MCF 10A (cell line): ENCODE measurements at regions not wholly inside any gene's neighbourhood (a gene's known extent, or its start where the extent isn't known, plus 50 kb on each side); places are given as distances from the start of the nearest gene placed in this dataset.

Experiments used
- BruUV-seq: library from RNA; stranded (reverse); fragments of 400-500 nt; replicated peaks from 2 replicates; lab custom pipeline; 2021; lab: Mats Ljungman, UMichigan
- CTCF ChIA-PET: fragments of 300-600 bp; sonication (Branson Sonifier 250); formaldehyde crosslinking; extraction: SDS; loops from one replicate; lab custom pipeline; 2021; ENCODE audit warnings: antibody characterized with exemption, inconsistent platforms; lab: Yijun Ruan, JAX
- POLR2A ChIA-PET: fragments of 300-600, 350-650 bp; sonication (Branson Sonifier 250); formaldehyde crosslinking; extraction: SDS; loops from one replicate; lab custom pipeline; 2020; ENCODE audit warnings: antibody characterized with exemption, inconsistent platforms; lab: Yijun Ruan, JAX
- DNase-seq: peaks from one replicate; pipeline ENCODE4 v3.0.0-alpha.2; 2018; ENCODE audit not compliant: unreplicated experiment
- H3K27ac Mint-ChIP-seq: one replicate; pipeline ENCODE4 v1.8.0; 2022; ENCODE audit warnings: mild to moderate bottlenecking, low read depth, mixed read lengths; ENCODE audit not compliant: unreplicated experiment
- H3K27me3 Mint-ChIP-seq: one replicate; pipeline ENCODE4 v1.8.0; 2022; ENCODE audit warnings: mixed read lengths; ENCODE audit not compliant: insufficient read depth, unreplicated experiment
- H3K36me3 Mint-ChIP-seq: one replicate; pipeline ENCODE4 v1.8.0; 2022; ENCODE audit warnings: mild to moderate bottlenecking, moderate library complexity, mixed read lengths; ENCODE audit not compliant: insufficient read depth, unreplicated experiment
- H3K4me1 Mint-ChIP-seq: one replicate; pipeline ENCODE4 v1.8.0; 2022; ENCODE audit warnings: mixed read lengths; ENCODE audit not compliant: insufficient read depth, unreplicated experiment
- H3K4me3 Mint-ChIP-seq: one replicate; pipeline ENCODE4 v1.8.0; 2022; ENCODE audit warnings: mild to moderate bottlenecking, moderate library complexity, mixed read lengths; ENCODE audit not compliant: unreplicated experiment
- H3K9me3 Mint-ChIP-seq: one replicate; pipeline ENCODE4 v1.8.0; 2022; ENCODE audit warnings: mixed read lengths; ENCODE audit not compliant: unreplicated experiment
- intact Hi-C: fragments of 100-400 bp; cut with micrococcal nuclease; formaldehyde crosslinking; loops from 2 replicates; pipeline ENCODE4 v1.14.1; 2022
- TF ChIP-seq, protein P1 (sequence below): fragments of 200-600 bp; IDR thresholded peaks from one replicate; pipeline ENCODE4 v1.8.0; 2022; ENCODE audit warnings: antibody characterized with exemption, mild to moderate bottlenecking; ENCODE audit not compliant: unreplicated experiment

DNA sequence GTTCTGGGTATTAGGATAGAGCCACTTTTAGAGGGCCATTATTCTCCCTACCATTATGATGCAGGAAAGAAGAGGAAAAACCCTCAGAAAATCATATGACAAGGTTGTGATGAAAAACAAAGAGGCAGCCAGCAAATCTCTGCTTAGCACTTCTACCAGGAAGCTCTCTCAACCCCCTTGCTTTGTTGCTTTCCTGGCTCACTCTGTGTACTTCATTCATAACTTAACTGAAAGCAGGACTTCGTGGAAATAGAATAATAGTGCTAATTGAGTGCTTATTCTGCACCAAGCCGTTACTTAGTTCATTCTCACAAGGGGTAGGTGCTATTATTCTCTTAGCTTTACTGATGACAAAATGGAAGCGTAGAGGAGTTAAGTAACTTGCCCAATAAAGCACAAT lies 354.1 kb downstream of the HRH4 start:
- Mint-ChIP-seq H3K27me3 (no peaks in the 10 kb centered on the region), H3K36me3 (peaks cover 6% of the 10 kb centered on the region), H3K27ac (no peak overlapping the region), H3K4me1 (no peaks in the 10 kb centered on the region), H3K4me3 (no peak overlapping the region), H3K9me3 (peaks cover 17% of the 10 kb centered on the region)
- no TSS peak for BruUV-seq
- intact Hi-C loops, result no loop called here
- TF ChIP-seq, protein P1, sequence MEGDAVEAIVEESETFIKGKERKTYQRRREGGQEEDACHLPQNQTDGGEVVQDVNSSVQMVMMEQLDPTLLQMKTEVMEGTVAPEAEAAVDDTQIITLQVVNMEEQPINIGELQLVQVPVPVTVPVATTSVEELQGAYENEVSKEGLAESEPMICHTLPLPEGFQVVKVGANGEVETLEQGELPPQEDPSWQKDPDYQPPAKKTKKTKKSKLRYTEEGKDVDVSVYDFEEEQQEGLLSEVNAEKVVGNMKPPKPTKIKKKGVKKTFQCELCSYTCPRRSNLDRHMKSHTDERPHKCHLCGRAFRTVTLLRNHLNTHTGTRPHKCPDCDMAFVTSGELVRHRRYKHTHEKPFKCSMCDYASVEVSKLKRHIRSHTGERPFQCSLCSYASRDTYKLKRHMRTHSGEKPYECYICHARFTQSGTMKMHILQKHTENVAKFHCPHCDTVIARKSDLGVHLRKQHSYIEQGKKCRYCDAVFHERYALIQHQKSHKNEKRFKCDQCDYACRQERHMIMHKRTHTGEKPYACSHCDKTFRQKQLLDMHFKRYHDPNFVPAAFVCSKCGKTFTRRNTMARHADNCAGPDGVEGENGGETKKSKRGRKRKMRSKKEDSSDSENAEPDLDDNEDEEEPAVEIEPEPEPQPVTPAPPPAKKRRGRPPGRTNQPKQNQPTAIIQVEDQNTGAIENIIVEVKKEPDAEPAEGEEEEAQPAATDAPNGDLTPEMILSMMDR, result no peak
- ChIA-PET CTCF (interaction anchor here (0.6 kb wide), 1 partner anchor 111 kb away, joined by 3 read pairs; no protein-coding TSS in a partner anchor), POLR2A (no interaction called here)
- DNase-seq, result no peak

DNA sequence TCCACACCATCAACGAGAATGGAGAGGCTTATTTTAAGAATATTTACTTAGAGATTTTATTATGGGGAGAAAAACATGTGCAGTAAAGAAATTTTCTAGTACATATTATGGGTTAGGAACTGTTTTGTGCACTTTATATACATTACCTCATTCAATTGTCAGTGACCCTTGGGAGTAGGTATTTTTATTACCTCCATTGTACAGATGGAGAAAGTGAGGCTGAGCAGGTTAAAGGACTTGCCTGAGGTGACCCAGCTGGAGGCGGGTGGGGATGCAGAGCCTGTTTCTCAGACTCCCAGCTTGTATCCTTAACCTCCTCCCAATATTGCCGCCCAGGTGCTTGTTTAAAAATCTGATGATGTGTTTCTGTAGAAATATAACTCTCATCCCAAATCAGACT lies 356.7 kb downstream of the HRH4 start:
- TF ChIP-seq, protein P1, result no peak
- Mint-ChIP-seq H3K4me1 (no peaks in the 10 kb centered on the region), H3K27ac (no peak overlapping the region), H3K4me3 (no peak overlapping the region), H3K9me3 (peaks cover 17% of the 10 kb centered on the region), H3K36me3 (peaks cover 6% of the 10 kb centered on the region), H3K27me3 (no peaks in the 10 kb centered on the region)
- no peak for DNase-seq
- no TSS peak for BruUV-seq
- ChIA-PET POLR2A (no interaction called here), CTCF (no interaction called here)
- intact Hi-C loops, result no loop called here

DNA sequence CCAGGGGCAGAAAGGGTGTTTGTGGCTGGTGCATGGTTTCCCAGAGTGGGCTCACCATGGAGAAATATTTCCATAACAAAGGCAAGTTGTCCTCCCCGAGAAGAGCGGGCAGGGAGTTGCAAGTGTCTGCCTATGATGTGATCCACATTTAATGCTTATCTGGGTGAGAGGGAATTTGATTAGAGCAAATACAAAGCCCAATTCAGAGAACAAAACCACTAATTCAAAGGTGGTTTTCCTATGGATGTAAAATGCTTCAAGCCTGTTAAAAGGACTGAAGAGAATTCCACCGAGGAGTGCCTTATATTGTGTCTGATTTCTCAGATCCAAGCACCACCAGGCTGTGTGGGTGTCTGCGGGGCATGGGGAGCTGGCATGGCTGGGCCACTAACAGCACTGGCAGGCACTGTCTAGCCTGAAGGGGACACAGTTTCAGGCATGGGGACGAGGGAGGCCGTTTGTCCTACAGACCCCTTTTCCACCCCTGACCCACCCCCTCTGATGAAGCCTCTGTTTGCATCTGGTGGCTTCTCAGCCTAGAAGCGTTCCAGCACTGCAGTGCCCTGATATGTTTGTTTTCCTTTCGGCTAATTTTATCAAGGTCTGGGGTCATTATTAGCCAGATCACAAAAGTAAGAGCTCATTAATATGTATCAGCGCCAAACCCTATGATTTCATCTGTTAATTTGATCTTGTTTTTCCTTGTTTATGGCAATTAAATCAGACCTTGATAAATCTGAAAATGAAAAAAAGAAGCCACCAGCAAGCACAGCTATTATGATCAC lies 357.3 kb downstream of the HRH4 start:
- Mint-ChIP-seq H3K4me1 (no peaks in the 10 kb centered on the region), H3K36me3 (peaks cover 6% of the 10 kb centered on the region), H3K27me3 (no peaks in the 10 kb centered on the region), H3K9me3 (peaks cover 17% of the 10 kb centered on the region), H3K4me3 (no peak overlapping the region), H3K27ac (no peak overlapping the region)
- ChIA-PET CTCF (no interaction called here), POLR2A (no interaction called here)
- intact Hi-C loops, result no loop called here
- no peak for DNase-seq
- TF ChIP-seq, protein P1, result no peak
- no TSS peak for BruUV-seq

DNA sequence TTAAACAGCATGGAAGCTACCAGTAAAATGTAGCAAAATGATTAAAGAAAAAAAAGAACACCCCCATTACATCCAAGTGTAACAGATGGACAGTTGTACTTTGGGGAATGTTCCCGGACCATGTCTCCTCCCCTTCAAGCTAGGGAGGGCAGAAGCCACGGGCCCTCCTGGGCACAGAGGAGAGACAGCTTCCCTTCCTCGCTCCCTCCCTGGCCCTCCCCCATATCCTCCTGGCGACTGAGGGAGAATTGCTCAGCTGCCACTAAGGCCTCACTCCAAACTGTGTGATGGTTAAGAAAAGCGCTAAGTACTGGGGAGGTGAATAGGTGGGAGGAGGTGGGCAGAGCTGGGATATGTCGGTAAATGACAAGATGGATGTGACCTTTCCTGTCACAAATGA lies 358.0 kb downstream of the HRH4 start:
- TF ChIP-seq, protein P1, result no peak
- ChIA-PET POLR2A (no interaction called here), CTCF (interaction anchor here (1.0 kb wide), 1 partner anchor 59 kb away, joined by 3 read pairs; no protein-coding TSS in a partner anchor)
- Mint-ChIP-seq H3K9me3 (peaks cover 17% of the 10 kb centered on the region), H3K4me1 (no peaks in the 10 kb centered on the region), H3K27me3 (no peaks in the 10 kb centered on the region), H3K27ac (no peak overlapping the region), H3K36me3 (peaks cover 5% of the 10 kb centered on the region), H3K4me3 (no peak overlapping the region)
- intact Hi-C loops, result no loop called here
- BruUV-seq, result no TSS peak
- no peak for DNase-seq
